ENCODE measurements at regions not wholly inside any gene's neighbourhood (a gene's known extent, or its start where the extent isn't known, plus 50 kb on each side); places are given as distances from the start of the nearest gene placed in this dataset.

GRCh38 chr7:7099584-7100014 is 82.7 kb upstream of the C1GALT1 start:
- no peak overlapping the region for H3K27ac ChIP-seq (replicated peaks in 1 of 4)
- no peaks in the 10 kb centered on the region for H3K36me3 ChIP-seq
- no peak for DNase-seq (ENCODE audit: extremely low spot score)
- H3K27me3 ChIP-seq: no peaks in the 10 kb centered on the region
- 18% methylated on average over 1 of the region's 1 CpG for WGBS
- peaks cover 15 to 20% (median 17%) of the 10 kb centered on the region in 4 donors for H3K4me1 ChIP-seq
- intact Hi-C loops (cut with DNase I): loop anchor here (5.0 to 10.0 kb wide), 3 partner anchors 83 to 1115 kb away; partner anchors contain the start of gene C1GALT1
- TF ChIP-seq POLR2AphosphoS5 (IDR thresholded peaks at IDR 0.05) (peak in 1 of 2 donors; percentile 28), EP300 (IDR thresholded peaks at IDR 0.05) (no peak), CTCF (IDR thresholded peaks at IDR 0.05) (no peak)
- H3K9me3 ChIP-seq: no peaks in the 10 kb centered on the region
- no peak overlapping the region for H3K4me3 ChIP-seq

GRCh38 chr7:7100432-7100849 is 81.9 kb upstream of the C1GALT1 start:
- Histone ChIP-seq H3K27ac (replicated peaks in 1 of 4) (no peak overlapping the region), H3K4me3 (no peak overlapping the region), H3K36me3 (no peaks in the 10 kb centered on the region), H3K9me3 (no peaks in the 10 kb centered on the region), H3K27me3 (no peaks in the 10 kb centered on the region), H3K4me1 (peaks cover 14 to 15% (median 15%) of the 10 kb centered on the region in 4 donors)
- intact Hi-C loops (cut with DNase I): loop anchor here (5.0 to 10.0 kb wide), 3 partner anchors 82 to 1114 kb away; partner anchors contain the start of gene C1GALT1
- whole genome bisulfite sequencing: 71% methylated on average over 8 of the region's 8 CpGs
- TF ChIP-seq CTCF (IDR thresholded peaks at IDR 0.05): no peak
- TF ChIP-seq POLR2A (IDR thresholded peaks at IDR 0.05; ENCODE audit: low read depth): no peak
- no peak for TF ChIP-seq EP300 (IDR thresholded peaks at IDR 0.05)
- no peak for TF ChIP-seq POLR2AphosphoS5 (IDR thresholded peaks at IDR 0.05)
- no peak for DNase-seq (ENCODE audit: extremely low spot score)

GRCh38 chr7:7102906-7103305 is 79.4 kb upstream of the C1GALT1 start:
- Histone ChIP-seq H3K36me3 (no peaks in the 10 kb centered on the region), H3K4me3 (no peak overlapping the region), H3K4me1 (peaks cover 14 to 15% (median 14%) of the 10 kb centered on the region in 4 donors), H3K27ac (replicated peaks in 1 of 4) (no peak overlapping the region), H3K9me3 (no peaks in the 10 kb centered on the region), H3K27me3 (no peaks in the 10 kb centered on the region)
- 86% methylated on average over 12 of the region's 12 CpGs for WGBS
- intact Hi-C loops (cut with DNase I): loop anchor here (5.0 to 10.0 kb wide), 3 partner anchors 79 to 1112 kb away; partner anchors contain the start of gene C1GALT1
- no peak for TF ChIP-seq CTCF (IDR thresholded peaks at IDR 0.05)
- TF ChIP-seq POLR2AphosphoS5 (IDR thresholded peaks at IDR 0.05): no peak
- no peak for TF ChIP-seq POLR2A (IDR thresholded peaks at IDR 0.05; ENCODE audit: low read depth)
- TF ChIP-seq EP300 (IDR thresholded peaks at IDR 0.05): no peak
- DNase-seq (ENCODE audit: extremely low spot score): no peak

GRCh38 chr7:7103343-7104313 is 78.7 kb upstream of the C1GALT1 start:
- intact Hi-C loops (cut with DNase I): loop anchor here (5.0 to 10.0 kb wide), 3 partner anchors 79 to 1111 kb away; partner anchors contain the start of gene C1GALT1
- no peaks in the 10 kb centered on the region for H3K36me3 ChIP-seq
- TF ChIP-seq CTCF (IDR thresholded peaks at IDR 0.05) (peak; percentile 62 to 66 (median 62)), EP300 (IDR thresholded peaks at IDR 0.05) (no peak)

More at GRCh38 chr7:7103343-7104313, 78.7 kb upstream of the C1GALT1 start:
- Histone ChIP-seq H3K9me3 (no peaks in the 10 kb centered on the region), H3K4me1 (peaks cover 14 to 15% (median 14%) of the 10 kb centered on the region in 4 donors), H3K27ac (replicated peaks in 1 of 4) (no peak overlapping the region), H3K4me3 (no peak overlapping the region), H3K27me3 (no peaks in the 10 kb centered on the region)
- WGBS: 78% methylated on average over 29 of the region's 29 CpGs
- DNase-seq (ENCODE audit: extremely low spot score): no peak

Measured in esophagus muscularis mucosa (tissue), 4 donors.